SK-N-SH (cell line): ENCODE measurements at regions not wholly inside any gene's neighbourhood (a gene's known extent, or its start where the extent isn't known, plus 50 kb on each side); places are given as distances from the start of the nearest gene placed in this dataset.

Experiments
- CTCF ChIA-PET: fragments of 300-600, 350-600 bp; formaldehyde crosslinking; extraction: SDS; loops from one replicate; lab custom pipeline; 2021; lab: Yijun Ruan, JAX
- POLR2A ChIA-PET: fragments of 350-600 bp; sonication (Branson Sonifier 250); formaldehyde crosslinking; extraction: SDS; loops from one replicate; lab custom pipeline; 2020; ENCODE audit warnings: antibody characterized with exemption, inconsistent platforms; lab: Yijun Ruan, JAX
- DNase-seq: peaks from one replicate; pipeline ENCODE4 v3.0.0; 2012
- H2AFZ ChIP-seq: fragments of 200-600 bp; sonication (generic); 2 replicates; pipeline ENCODE4 v1.8.1; 2016; ENCODE audit warnings: antibody characterized with exemption, mild to moderate bottlenecking, low read depth
- H3F3A ChIP-seq: fragments of 200-600 bp; sonication (generic); replicated peaks from 2 replicates; pipeline ENCODE3; 2016; ENCODE audit warnings: antibody characterized with exemption, mild to moderate bottlenecking; ENCODE audit not compliant: insufficient read depth
- H3K27ac ChIP-seq, 2 experiments: fragments of 200-500 bp in 1 of 2; fragments of 200-600 bp in 1 of 2; sonication (Bioruptor generic) in 1 of 2; sonication (generic), shearing (Covaris generic) in 1 of 2; 2 replicates each; pipeline versions ENCODE4 v1.5.1 to v1.6.1; 2014 to 2016; ENCODE audit warnings: low read depth in 2 of 2, inconsistent platforms in 1 of 2, low read length in 1 of 2, mild to moderate bottlenecking in 1 of 2, mixed read lengths in 1 of 2
- H3K27me3 ChIP-seq: fragments of 200-600 bp; sonication (generic), shearing (Covaris generic); 2 replicates; pipeline ENCODE4 v1.6.1; 2016; ENCODE audit warnings: mixed run types; ENCODE audit not compliant: insufficient read depth
- H3K36me3 ChIP-seq, 2 experiments: fragments of 200-500 bp in 1 of 2; fragments of 200-600 bp in 1 of 2; sonication (Bioruptor generic) in 1 of 2; sonication (generic) in 1 of 2; replicated peaks in 1 of 2; 2 replicates each; pipeline versions ENCODE3 to v1.5.1; 2014 to 2016; ENCODE audit warnings: low read length in 1 of 2, mild to moderate bottlenecking in 1 of 2; ENCODE audit not compliant: insufficient read depth in 2 of 2, control insufficient read depth in 1 of 2
- H3K4me1 ChIP-seq, 2 experiments: fragments of 200-500 bp in 1 of 2; fragments of 200-600 bp in 1 of 2; sonication (Bioruptor generic) in 1 of 2; sonication (generic), shearing (Covaris generic) in 1 of 2; 2 replicates each; pipeline versions ENCODE4 v1.5.1 to v1.6.1; 2014 to 2016; ENCODE audit warnings: low read depth in 1 of 2, low read length in 1 of 2, mixed run types in 1 of 2; ENCODE audit not compliant: insufficient read depth in 2 of 2, control insufficient read depth in 1 of 2
- H3K4me2 ChIP-seq: fragments of 200-600 bp; sonication (generic), shearing (Covaris generic); 2 replicates; pipeline ENCODE4 v1.6.1; 2017; ENCODE audit warnings: mixed run types
- H3K4me3 ChIP-seq, 2 experiments: fragments of 200-500 bp in 1 of 2; fragments of 200-600 bp in 1 of 2; sonication (Bioruptor generic) in 1 of 2; sonication (generic), shearing (Covaris generic) in 1 of 2; 2 replicates each; pipeline versions ENCODE4 v1.5.1 to v1.8.1; 2014 to 2016; ENCODE audit warnings: low read depth in 2 of 2, inconsistent platforms in 1 of 2, low read length in 1 of 2, mild to moderate bottlenecking in 1 of 2, mixed read lengths in 1 of 2, moderate library complexity in 1 of 2
- H3K79me2 ChIP-seq: fragments of 200-600 bp; sonication (generic); 2 replicates; pipeline ENCODE4 v1.8.1; 2017; ENCODE audit warnings: mild to moderate bottlenecking; ENCODE audit not compliant: insufficient read depth
- H3K9ac ChIP-seq: fragments of 200-600 bp; sonication (generic); 2 replicates; pipeline ENCODE4 v1.6.1; 2017; ENCODE audit warnings: mixed run types
- H3K9me2 ChIP-seq: fragments of 200-600 bp; sonication (generic); 2 replicates; pipeline ENCODE4 v1.6.1; 2017; ENCODE audit warnings: mixed run types
- H3K9me3 ChIP-seq: fragments of 200-600 bp; sonication (generic); 2 replicates; pipeline ENCODE4 v1.6.1; 2017; ENCODE audit warnings: mixed run types, mild to moderate bottlenecking, moderate library complexity
- H4K20me1 ChIP-seq: fragments of 200-600 bp; sonication (generic); 2 replicates; pipeline ENCODE4 v1.6.1; 2017; ENCODE audit warnings: mild to moderate bottlenecking, mixed run types; ENCODE audit not compliant: insufficient read depth
- ELF1 ChIP-seq: IDR thresholded peaks from 2 replicates; pipeline ENCODE4 v1.4.0; 2012
- NRF1 ChIP-seq: IDR thresholded peaks from 2 replicates; pipeline ENCODE4 v1.6.1; 2012; ENCODE audit warnings: low read depth, mild to moderate bottlenecking, low read length
- RXRA ChIP-seq: IDR thresholded peaks from 2 replicates; pipeline ENCODE4 v1.4.0; 2012; ENCODE audit warnings: low read depth, mild to moderate bottlenecking, borderline replicate concordance
- TAF1 ChIP-seq: IDR thresholded peaks from 2 replicates; pipeline ENCODE4 v1.6.1; 2012; ENCODE audit warnings: low read depth, mild to moderate bottlenecking, low read length, moderate library complexity, borderline replicate concordance
- WGBS: methylation state at CpG from one replicate; pipeline ENCODE4 v1.1.6; 2017; ENCODE audit warnings: low lambda C conversion rate; 5-methylcytosine and 5-hydroxymethylcytosine counted together
- TF ChIP-seq, protein P1 (sequence below): IDR thresholded peaks from 2 replicates; pipeline ENCODE4 v1.4.0; 2012; ENCODE audit warnings: low read depth, borderline replicate concordance
- TF ChIP-seq, protein P2 (sequence below): fragments of 200-600 bp; sonication (generic); IDR thresholded peaks from 2 replicates; pipeline ENCODE4 v1.6.1; 2017; ENCODE audit warnings: antibody characterized with exemption, mild to moderate bottlenecking, moderate library complexity
- TF ChIP-seq, protein P3 (sequence below): IDR thresholded peaks from 2 replicates; pipeline ENCODE4; 2012
- TF ChIP-seq, protein P4 (sequence below): IDR thresholded peaks from 2 replicates; pipeline ENCODE4 v1.6.1; 2012; ENCODE audit warnings: mild to moderate bottlenecking, low read depth, low read length, moderate library complexity

DNA sequence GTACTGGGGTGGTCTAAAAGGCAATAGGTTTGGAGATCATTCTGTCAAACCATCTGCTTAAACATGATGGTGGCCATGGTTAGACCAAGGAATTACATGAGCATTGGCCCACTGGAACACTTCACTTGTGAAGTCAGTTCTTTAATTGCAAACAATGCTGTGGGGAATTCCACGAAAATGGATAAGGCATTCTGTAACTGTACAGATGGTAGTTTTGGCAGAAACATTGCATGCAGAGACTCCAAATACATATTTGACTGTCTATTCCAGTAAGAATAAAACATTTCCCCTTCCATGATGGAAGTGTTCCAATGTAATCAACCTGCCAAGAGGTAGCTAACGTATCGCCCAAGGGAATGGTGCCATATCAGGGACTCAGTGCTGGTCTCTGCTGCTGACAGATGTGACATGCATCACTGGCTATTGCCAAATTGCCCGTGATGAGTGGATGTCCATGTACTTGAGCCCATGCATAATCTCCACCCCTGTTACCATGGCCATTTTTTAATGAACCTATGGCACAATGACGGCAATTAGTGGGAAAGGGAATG, 417.9 kb downstream of the CDH7 start:
- H3K9me3 ChIP-seq: no peaks in the 10 kb centered on the region
- WGBS: 31% methylated on average over 5 of the region's 5 CpGs

More for the DNA sequence above, 417.9 kb downstream of the CDH7 start:
- Histone ChIP-seq H3K9me2 (no peaks in the 10 kb centered on the region), H3K36me3 (no peaks in the 10 kb centered on the region), H3K4me1 (no peaks in the 10 kb centered on the region), H4K20me1 (no peaks in the 10 kb centered on the region), H3K27ac (no peak overlapping the region), H3K9ac (no peak overlapping the region), H2AFZ (no peak overlapping the region), H3K4me2 (no peak overlapping the region), H3K79me2 (no peaks in the 10 kb centered on the region), H3F3A (no peaks in the 10 kb centered on the region), H3K4me3 (no peak overlapping the region), H3K27me3 (no peaks in the 10 kb centered on the region)
- TF ChIP-seq NRF1 (no peak), TAF1 (no peak), ELF1 (no peak), RXRA (no peak)
- TF ChIP-seq, protein P1, sequence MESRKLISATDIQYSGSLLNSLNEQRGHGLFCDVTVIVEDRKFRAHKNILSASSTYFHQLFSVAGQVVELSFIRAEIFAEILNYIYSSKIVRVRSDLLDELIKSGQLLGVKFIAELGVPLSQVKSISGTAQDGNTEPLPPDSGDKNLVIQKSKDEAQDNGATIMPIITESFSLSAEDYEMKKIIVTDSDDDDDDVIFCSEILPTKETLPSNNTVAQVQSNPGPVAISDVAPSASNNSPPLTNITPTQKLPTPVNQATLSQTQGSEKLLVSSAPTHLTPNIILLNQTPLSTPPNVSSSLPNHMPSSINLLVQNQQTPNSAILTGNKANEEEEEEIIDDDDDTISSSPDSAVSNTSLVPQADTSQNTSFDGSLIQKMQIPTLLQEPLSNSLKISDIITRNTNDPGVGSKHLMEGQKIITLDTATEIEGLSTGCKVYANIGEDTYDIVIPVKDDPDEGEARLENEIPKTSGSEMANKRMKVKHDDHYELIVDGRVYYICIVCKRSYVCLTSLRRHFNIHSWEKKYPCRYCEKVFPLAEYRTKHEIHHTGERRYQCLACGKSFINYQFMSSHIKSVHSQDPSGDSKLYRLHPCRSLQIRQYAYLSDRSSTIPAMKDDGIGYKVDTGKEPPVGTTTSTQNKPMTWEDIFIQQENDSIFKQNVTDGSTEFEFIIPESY: no peak
- TF ChIP-seq, protein P2, sequence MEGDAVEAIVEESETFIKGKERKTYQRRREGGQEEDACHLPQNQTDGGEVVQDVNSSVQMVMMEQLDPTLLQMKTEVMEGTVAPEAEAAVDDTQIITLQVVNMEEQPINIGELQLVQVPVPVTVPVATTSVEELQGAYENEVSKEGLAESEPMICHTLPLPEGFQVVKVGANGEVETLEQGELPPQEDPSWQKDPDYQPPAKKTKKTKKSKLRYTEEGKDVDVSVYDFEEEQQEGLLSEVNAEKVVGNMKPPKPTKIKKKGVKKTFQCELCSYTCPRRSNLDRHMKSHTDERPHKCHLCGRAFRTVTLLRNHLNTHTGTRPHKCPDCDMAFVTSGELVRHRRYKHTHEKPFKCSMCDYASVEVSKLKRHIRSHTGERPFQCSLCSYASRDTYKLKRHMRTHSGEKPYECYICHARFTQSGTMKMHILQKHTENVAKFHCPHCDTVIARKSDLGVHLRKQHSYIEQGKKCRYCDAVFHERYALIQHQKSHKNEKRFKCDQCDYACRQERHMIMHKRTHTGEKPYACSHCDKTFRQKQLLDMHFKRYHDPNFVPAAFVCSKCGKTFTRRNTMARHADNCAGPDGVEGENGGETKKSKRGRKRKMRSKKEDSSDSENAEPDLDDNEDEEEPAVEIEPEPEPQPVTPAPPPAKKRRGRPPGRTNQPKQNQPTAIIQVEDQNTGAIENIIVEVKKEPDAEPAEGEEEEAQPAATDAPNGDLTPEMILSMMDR: no peak
- TF ChIP-seq, protein P3, sequence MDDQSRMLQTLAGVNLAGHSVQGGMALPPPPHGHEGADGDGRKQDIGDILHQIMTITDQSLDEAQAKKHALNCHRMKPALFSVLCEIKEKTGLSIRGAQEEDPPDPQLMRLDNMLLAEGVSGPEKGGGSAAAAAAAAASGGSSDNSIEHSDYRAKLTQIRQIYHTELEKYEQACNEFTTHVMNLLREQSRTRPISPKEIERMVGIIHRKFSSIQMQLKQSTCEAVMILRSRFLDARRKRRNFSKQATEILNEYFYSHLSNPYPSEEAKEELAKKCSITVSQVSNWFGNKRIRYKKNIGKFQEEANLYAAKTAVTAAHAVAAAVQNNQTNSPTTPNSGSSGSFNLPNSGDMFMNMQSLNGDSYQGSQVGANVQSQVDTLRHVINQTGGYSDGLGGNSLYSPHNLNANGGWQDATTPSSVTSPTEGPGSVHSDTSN: no peak
- TF ChIP-seq, protein P4, sequence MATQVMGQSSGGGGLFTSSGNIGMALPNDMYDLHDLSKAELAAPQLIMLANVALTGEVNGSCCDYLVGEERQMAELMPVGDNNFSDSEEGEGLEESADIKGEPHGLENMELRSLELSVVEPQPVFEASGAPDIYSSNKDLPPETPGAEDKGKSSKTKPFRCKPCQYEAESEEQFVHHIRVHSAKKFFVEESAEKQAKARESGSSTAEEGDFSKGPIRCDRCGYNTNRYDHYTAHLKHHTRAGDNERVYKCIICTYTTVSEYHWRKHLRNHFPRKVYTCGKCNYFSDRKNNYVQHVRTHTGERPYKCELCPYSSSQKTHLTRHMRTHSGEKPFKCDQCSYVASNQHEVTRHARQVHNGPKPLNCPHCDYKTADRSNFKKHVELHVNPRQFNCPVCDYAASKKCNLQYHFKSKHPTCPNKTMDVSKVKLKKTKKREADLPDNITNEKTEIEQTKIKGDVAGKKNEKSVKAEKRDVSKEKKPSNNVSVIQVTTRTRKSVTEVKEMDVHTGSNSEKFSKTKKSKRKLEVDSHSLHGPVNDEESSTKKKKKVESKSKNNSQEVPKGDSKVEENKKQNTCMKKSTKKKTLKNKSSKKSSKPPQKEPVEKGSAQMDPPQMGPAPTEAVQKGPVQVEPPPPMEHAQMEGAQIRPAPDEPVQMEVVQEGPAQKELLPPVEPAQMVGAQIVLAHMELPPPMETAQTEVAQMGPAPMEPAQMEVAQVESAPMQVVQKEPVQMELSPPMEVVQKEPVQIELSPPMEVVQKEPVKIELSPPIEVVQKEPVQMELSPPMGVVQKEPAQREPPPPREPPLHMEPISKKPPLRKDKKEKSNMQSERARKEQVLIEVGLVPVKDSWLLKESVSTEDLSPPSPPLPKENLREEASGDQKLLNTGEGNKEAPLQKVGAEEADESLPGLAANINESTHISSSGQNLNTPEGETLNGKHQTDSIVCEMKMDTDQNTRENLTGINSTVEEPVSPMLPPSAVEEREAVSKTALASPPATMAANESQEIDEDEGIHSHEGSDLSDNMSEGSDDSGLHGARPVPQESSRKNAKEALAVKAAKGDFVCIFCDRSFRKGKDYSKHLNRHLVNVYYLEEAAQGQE: no peak
- CTCF ChIA-PET: no interaction called here
- POLR2A ChIA-PET: no interaction called here
- no peak for DNase-seq
